K562 (cell line): ENCODE measurements at regions not wholly inside any gene's neighbourhood (a gene's known extent, or its start where the extent isn't known, plus 50 kb on each side); places are given as distances from the start of the nearest gene placed in this dataset.

Experiments used
- ATAC-seq: fragments of 200-7000 bp; cut with Tn5 transposase; 3 replicates; pipeline ENCODE4 v1.9.1; 2020; ENCODE audit warnings: moderate library complexity
- BruUV-seq: library from RNA; stranded (reverse); fragments of 400-500 nt; replicated peaks from 2 replicates; lab custom pipeline; 2021; lab: Mats Ljungman, UMichigan
- CTCF ChIA-PET: fragments of 300-600 bp; formaldehyde crosslinking; extraction: SDS; loops from one replicate; lab custom pipeline; 2021; ENCODE audit warnings: low intra/inter-chr PET ratio; lab: Yijun Ruan, JAX
- POLR2A ChIA-PET: fragments of 300-600, 350-650 bp; sonication (Branson Sonifier 250); formaldehyde crosslinking; extraction: SDS; loops from one replicate; lab custom pipeline; 2021; ENCODE audit warnings: antibody characterized with exemption, inconsistent platforms; lab: Yijun Ruan, JAX
- DNase-seq, 4 experiments: peaks; one replicate each; pipeline versions ENCODE4 v3.0.0 to v3.0.0-alpha.2; 2011 to 2018; ENCODE audit warnings: low spot score in 3 of 4, mixed read lengths in 3 of 4; ENCODE audit errors: extremely low read depth in 1 of 4
- FAIRE-seq: peaks from 2 replicates; lab custom pipeline; 2011; peaks lifted over from hg19 to GRCh38; lab: Jason Lieb, UNC
- H2AFZ ChIP-seq: 2 replicates; pipeline ENCODE4 v1.6.0; 2011; ENCODE audit warnings: low read depth, low read length, control low read depth, inconsistent platforms
- H3K27ac ChIP-seq: fragments of 200-600 bp; 3 replicates; pipeline ENCODE4 v1.8.0; 2011; ENCODE audit warnings: low read depth, mild to moderate bottlenecking, control low read depth, inconsistent platforms, low read length, moderate library complexity, mixed read lengths; ENCODE audit errors: extremely low read depth
- H3K27me3 ChIP-seq, 2 experiments: fragments of 300-600 bp in 1 of 2; 2 replicates in 1 of 2; 3 replicates in 1 of 2; pipeline versions ENCODE4 v1.6.0 to v1.8.0; 2011; ENCODE audit warnings: inconsistent platforms in 2 of 2, low read length in 2 of 2, mild to moderate bottlenecking in 1 of 2, mixed read lengths in 1 of 2, moderate library complexity in 1 of 2; ENCODE audit not compliant: control insufficient read depth in 2 of 2, insufficient read depth in 2 of 2
- H3K36me3 ChIP-seq: fragments of 300-600 bp; 3 replicates; pipeline ENCODE4 v1.8.0; 2011; ENCODE audit warnings: mild to moderate bottlenecking, low read length, inconsistent platforms; ENCODE audit not compliant: control insufficient read depth, insufficient read depth
- H3K4me1 ChIP-seq, 2 experiments: fragments of 200-600 bp in 1 of 2; replicated peaks in 1 of 2; 2 replicates in 1 of 2; 3 replicates in 1 of 2; pipeline versions ENCODE4 v1.5.1 to v1.8.0; 2011; ENCODE audit warnings: inconsistent platforms in 2 of 2, low read length in 2 of 2, mild to moderate bottlenecking in 1 of 2, mixed read lengths in 1 of 2, moderate library complexity in 1 of 2; ENCODE audit not compliant: control insufficient read depth in 2 of 2, insufficient read depth in 2 of 2
- H3K4me2 ChIP-seq: 2 replicates; pipeline ENCODE4 v1.6.1; 2011; ENCODE audit warnings: low read length, control low read depth, inconsistent platforms, mixed read lengths; ENCODE audit not compliant: insufficient read depth
- H3K4me3 ChIP-seq: fragments of 200-600 bp; sonication (generic), shearing (Covaris generic); 2 replicates; pipeline ENCODE4 v1.5.1; 2016; ENCODE audit warnings: control low read depth, inconsistent platforms
- H3K79me2 ChIP-seq: fragments of 200-600 bp; 3 replicates; pipeline ENCODE4 v1.8.0; 2011; ENCODE audit warnings: low read length, inconsistent platforms; ENCODE audit not compliant: control insufficient read depth, insufficient read depth
- H3K9ac ChIP-seq, 2 experiments: 2 replicates each; pipeline versions ENCODE4 v1.6.0 to v1.6.1; 2011; ENCODE audit warnings: low read depth in 2 of 2, low read length in 2 of 2, control low read depth in 1 of 2, inconsistent platforms in 1 of 2, mild to moderate bottlenecking in 1 of 2, mixed read lengths in 1 of 2; ENCODE audit not compliant: insufficient read depth in 1 of 2
- H3K9me1 ChIP-seq: one replicate; pipeline ENCODE4 v1.6.0; 2011; ENCODE audit warnings: inconsistent platforms, mild to moderate bottlenecking, low read length, moderate library complexity; ENCODE audit not compliant: control insufficient read depth, insufficient read depth
- H3K9me3 ChIP-seq: replicated peaks from 2 replicates; pipeline ENCODE4 v1.5.1; 2011; ENCODE audit warnings: low read depth, low read length, inconsistent platforms; ENCODE audit not compliant: control insufficient read depth, insufficient read depth
- H4K20me1 ChIP-seq: replicated peaks from 2 replicates; pipeline ENCODE4 v1.6.1; 2011; ENCODE audit warnings: low read length, inconsistent platforms, mixed read lengths; ENCODE audit not compliant: control insufficient read depth, insufficient read depth
- DIDO1 ChIP-seq: fragments of 450-650 bp; IDR thresholded peaks from 2 replicates; pipeline ENCODE4 v1.6.1; 2016; ENCODE audit warnings: low read depth, missing biosample characterization, missing genetic modification characterization
- DLX4 ChIP-seq: fragments of 250-450 bp; sonication (Bioruptor Pico); IDR thresholded peaks from 2 replicates; pipeline ENCODE4 v1.6.1; 2021; ENCODE audit warnings: mild to moderate bottlenecking
- FOXJ2 ChIP-seq: fragments of 200-800 bp; sonication (Bioruptor generic); IDR thresholded peaks from 2 replicates; pipeline ENCODE4 v1.6.1; 2016; ENCODE audit warnings: missing genetic modification characterization, missing compliant biosample characterization
- HINFP ChIP-seq: fragments of 450-650 bp; conservative IDR thresholded peaks from 2 replicates; pipeline ENCODE4 v1.6.1; 2016; ENCODE audit warnings: missing genetic modification characterization, low read depth, mild to moderate bottlenecking, control low read depth, missing compliant biosample characterization
- HNRNPLL ChIP-seq: fragments of 200-400 bp; formaldehyde crosslinking; IDR thresholded peaks from 2 replicates; pipeline ENCODE4 v1.6.1; 2017; ENCODE audit warnings: low read length, low read depth, mild to moderate bottlenecking; ENCODE audit not compliant: poor library complexity, severe bottlenecking
- NCOA6 ChIP-seq: fragments of 450-650 bp; IDR thresholded peaks from 2 replicates; pipeline ENCODE4 v1.6.1; 2017; ENCODE audit warnings: mild to moderate bottlenecking
- NFE2 ChIP-seq: IDR thresholded peaks from 2 replicates; pipeline ENCODE4 v1.6.1; 2014; ENCODE audit warnings: antibody characterized with exemption, low read depth
- NR1H2 ChIP-seq: sonication (generic); formaldehyde crosslinking; IDR thresholded peaks from 2 replicates; pipeline ENCODE4 v1.4.0; 2020; ENCODE audit warnings: mild to moderate bottlenecking, missing genetic modification reagents
- PHB ChIP-seq: fragments of 250-450 bp; sonication (Bioruptor Pico); IDR thresholded peaks from 2 replicates; pipeline ENCODE4 v1.5.0; 2021
- PYGO2 ChIP-seq: fragments of 450-650 bp; IDR thresholded peaks from 2 replicates; pipeline ENCODE4 v1.6.1; 2016; ENCODE audit warnings: mild to moderate bottlenecking, missing genetic modification characterization, moderate library complexity, missing compliant biosample characterization
- SETDB1 ChIP-seq: IDR thresholded peaks from one replicate; pipeline ENCODE4 v1.6.1; 2012; ENCODE audit warnings: low read length, control low read depth, inconsistent platforms
- THRAP3 ChIP-seq: fragments of 450-650 bp; IDR thresholded peaks from 2 replicates; pipeline ENCODE4 v1.6.1; 2016; ENCODE audit warnings: mild to moderate bottlenecking, inconsistent platforms, borderline replicate concordance
- YY1 ChIP-seq, 3 experiments: IDR thresholded peaks; 2 replicates each; pipeline ENCODE4 v1.6.1; 2011; ENCODE audit warnings: low read length in 2 of 3, mild to moderate bottlenecking in 2 of 3, moderate library complexity in 2 of 3, borderline replicate concordance in 1 of 3, control low read depth in 1 of 3, low read depth in 1 of 3; ENCODE audit not compliant: insufficient read depth in 3 of 3, insufficient replicate concordance in 2 of 3, control insufficient read depth in 1 of 3, insufficient read length in 1 of 3; ENCODE audit errors: extremely low read depth in 1 of 3
- ZNF3 ChIP-seq: fragments of 250-450 bp; sonication (Bioruptor Pico); IDR thresholded peaks from 2 replicates; pipeline ENCODE4 v1.5.0; 2021; ENCODE audit warnings: mild to moderate bottlenecking, moderate library complexity
- ZNF717 ChIP-seq: fragments of 250-450 bp; sonication (Bioruptor Pico); IDR thresholded peaks from 2 replicates; pipeline ENCODE4 v1.5.0; 2021
- ZNF740 ChIP-seq, 3 experiments: fragments of 200-800 bp in 1 of 3; sonication (Bioruptor generic) in 1 of 3; sonication (generic) in 1 of 3; formaldehyde crosslinking in 1 of 3; IDR thresholded peaks; 2 replicates each; pipeline versions ENCODE4 v1.6.1 to v1.8.0; 2016 to 2022; ENCODE audit warnings: mild to moderate bottlenecking in 2 of 3, missing compliant biosample characterization in 2 of 3, missing genetic modification characterization in 2 of 3, missing genetic modification reagents in 1 of 3
- ZNF785 ChIP-seq: fragments of 250-450 bp; sonication (Bioruptor Pico); IDR thresholded peaks from 2 replicates; pipeline ENCODE4 v1.4.0; 2020; ENCODE audit warnings: mild to moderate bottlenecking
- WGBS: fragments of 100-300 bp; shearing (Covaris generic); methylation state at CpG from one replicate; pipeline ENCODE4 v1.1.6; 2016; ENCODE audit warnings: low coverage, mixed read lengths; ENCODE audit not compliant: insufficient coverage; ENCODE audit errors: missing lambda C conversion rate; 5-methylcytosine and 5-hydroxymethylcytosine counted together
- in situ Hi-C: fragments of 300-500 bp; cut with MboI; formaldehyde crosslinking; loops from 4 replicates; pipeline ENCODE4 v1.15.0; 2018; ENCODE audit warnings: inconsistent platforms, mixed read lengths
- intact Hi-C: fragments of 100-400 bp; cut with micrococcal nuclease; formaldehyde crosslinking; loops from 2 replicates; pipeline ENCODE4 v1.14.2; 2022

GRCh38 chr5:21672911-21673310 is 1180.2 kb downstream of the CDH12 start:
- ATAC-seq: no peak
- no peaks in the 10 kb centered on the region for H3K79me2 ChIP-seq
- TF ChIP-seq THRAP3 (no peak), FOXJ2 (tag) (no peak), PHB (CRISPR knock-in tag) (no peak), ZNF785 (CRISPR knock-in tag) (no peak), NCOA6 (no peak), HINFP (tag) (no peak), ZNF740 (CRISPR knock-in tag; IDR thresholded peaks at IDR 0.05) (no peak), ZNF740 (tag; IDR thresholded peaks at IDR 0.05) (no peak), SETDB1 (no peak), DLX4 (CRISPR knock-in tag) (no peak), NFE2 (no peak), DIDO1 (tag) (no peak), HNRNPLL (no peak), PYGO2 (tag) (no peak), ZNF717 (CRISPR knock-in tag) (no peak), YY1 (IDR thresholded peaks at IDR 0.05; ENCODE audit: borderline replicate concordance in 1 of 3, control insufficient read depth in 1 of 3, extremely low read depth in 1 of 3, insufficient read depth in 3 of 3, insufficient read length in 1 of 3, insufficient replicate concordance in 2 of 3, low read depth in 1 of 3, low read length in 2 of 3) (no peak), ZNF3 (no peak), NR1H2 (no peak)
- TF ChIP-seq, all 486 proteins: peak for 0
- no peaks in the 10 kb centered on the region for H3K4me1 ChIP-seq
- CTCF ChIA-PET: no interaction called here
- POLR2A ChIA-PET: no interaction called here
- no peaks in the 10 kb centered on the region for H3K9me1 ChIP-seq
- DNase-seq (no peak), FAIRE-seq (no peak)
- WGBS: 0% methylated on average over 1 of the region's 1 CpG
- H4K20me1 ChIP-seq: no peaks in the 10 kb centered on the region
- no peak overlapping the region for H3K4me3 ChIP-seq
- no peak overlapping the region for H3K9ac ChIP-seq
- in situ Hi-C loops (no loop called here), intact Hi-C loops (no loop called here)
- H2AFZ ChIP-seq: no peak overlapping the region
- H3K27ac ChIP-seq: no peak overlapping the region
- H3K4me2 ChIP-seq: no peak overlapping the region
- no peaks in the 10 kb centered on the region for H3K9me3 ChIP-seq
- H3K27me3 ChIP-seq: no peaks in the 10 kb centered on the region
- no TSS peak for BruUV-seq
- no peaks in the 10 kb centered on the region for H3K36me3 ChIP-seq
